ENCODE measurements at regions not wholly inside any gene's neighbourhood (a gene's known extent, or its start where the extent isn't known, plus 50 kb on each side); places are given as distances from the start of the nearest gene placed in this dataset.
A peak's percentile ranks its signal among the peaks of the same experiment; 100 is the strongest.

GRCh38 chr18:52288403-52289004, 51.5 kb upstream of the DCC start:
- TF ChIP-seq MAX (CRISPR knock-in tag; IDR thresholded peaks at IDR 0.05) (no peak), GRHL2 (CRISPR knock-in tag; IDR thresholded peaks at IDR 0.05; ENCODE audit: insufficient replicate concordance, severe bottlenecking) (no peak), CTCF (IDR thresholded peaks at IDR 0.05) (peak; percentile 88), ZNF121 (CRISPR knock-in tag; IDR thresholded peaks at IDR 0.05) (no peak), ARID4B (CRISPR knock-in tag; IDR thresholded peaks at IDR 0.05; ENCODE audit: borderline replicate concordance) (no peak), NR3C1 (CRISPR knock-in tag; conservative IDR thresholded peaks at IDR 0.05; ENCODE audit: low read depth) (no peak), CREM (CRISPR knock-in tag; IDR thresholded peaks at IDR 0.05) (no peak), AFF4 (CRISPR knock-in tag; IDR thresholded peaks at IDR 0.05; ENCODE audit: borderline replicate concordance) (no peak), ETV6 (CRISPR knock-in tag; IDR thresholded peaks at IDR 0.05) (no peak), JUN (CRISPR knock-in tag; IDR thresholded peaks at IDR 0.05) (no peak), STAT6 (CRISPR knock-in tag; conservative IDR thresholded peaks at IDR 0.05; ENCODE audit: low read depth) (no peak), IRF1 (CRISPR knock-in tag; IDR thresholded peaks at IDR 0.05) (no peak)
